ENCODE measurements at regions not wholly inside any gene's neighbourhood (a gene's known extent, or its start where the extent isn't known, plus 50 kb on each side); places are given as distances from the start of the nearest gene placed in this dataset.

DNA sequence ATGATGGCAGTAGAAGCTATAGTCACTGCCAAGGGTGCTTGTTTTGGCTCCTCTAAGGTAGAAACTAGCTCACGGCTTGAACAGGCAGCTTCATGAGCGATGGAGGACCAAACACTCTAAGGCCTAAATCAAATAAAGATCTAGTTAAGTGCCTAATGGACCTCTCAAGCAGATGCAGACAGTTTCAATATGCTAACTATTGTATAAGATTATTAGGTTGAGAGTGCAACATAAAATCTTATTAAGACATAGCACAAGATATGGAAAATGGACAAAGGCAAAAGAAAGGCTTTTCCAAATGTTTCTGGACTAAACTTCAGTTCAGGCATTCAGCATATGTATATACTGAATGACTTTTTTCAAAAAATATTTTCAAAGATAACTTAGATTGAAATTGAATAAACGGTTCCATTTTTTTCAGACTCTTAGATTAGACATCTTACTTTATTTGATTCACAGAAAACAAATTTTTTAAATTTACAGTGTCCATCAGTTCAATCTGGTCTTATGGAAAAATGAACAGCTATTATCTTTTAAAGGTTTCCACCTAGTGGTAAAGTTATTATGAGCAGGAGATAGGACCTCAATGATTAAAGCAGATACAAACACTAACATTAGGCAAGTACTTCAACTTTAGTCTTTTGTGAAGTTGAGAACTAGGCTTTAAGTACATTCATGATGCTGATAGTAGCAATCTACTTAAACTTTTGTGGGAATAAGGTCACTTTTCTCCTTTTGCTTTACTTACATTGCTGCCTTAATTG, 1167.7 kb downstream of the MAT2B start:
- peak; percentile 16 for DNase-seq

DNA sequence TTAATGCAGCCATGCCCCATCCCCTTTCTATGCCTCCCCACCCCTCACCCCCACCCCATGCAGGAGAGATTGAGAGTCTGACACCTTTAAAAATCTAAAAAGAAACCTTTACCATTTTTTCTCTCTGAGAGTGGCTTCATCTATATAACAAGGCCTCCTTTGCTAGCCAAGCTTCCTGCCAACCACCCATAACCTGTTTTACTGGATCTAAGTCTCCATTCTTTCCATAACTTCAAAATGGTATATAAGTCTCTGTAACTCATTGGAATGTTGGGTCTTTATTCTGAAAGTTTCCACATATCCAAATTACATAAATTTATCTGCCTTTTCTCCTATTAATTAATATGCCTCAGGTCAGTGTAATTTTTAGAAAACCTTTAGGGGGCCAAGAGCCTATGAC, 1174.0 kb downstream of the MAT2B start:
- DNase-seq, result no peak
- in situ Hi-C loops (cut with HindIII; ENCODE audit: low pct_ligation_motif_present, low pct_unique_long_range_greater_than_20kb, low sequenced_read_pairs), result no loop called here

More for the DNA sequence above, 1167.7 kb downstream of the MAT2B start:
- in situ Hi-C loops (cut with HindIII; ENCODE audit: low pct_ligation_motif_present, low pct_unique_long_range_greater_than_20kb, low sequenced_read_pairs), result no loop called here

DNA sequence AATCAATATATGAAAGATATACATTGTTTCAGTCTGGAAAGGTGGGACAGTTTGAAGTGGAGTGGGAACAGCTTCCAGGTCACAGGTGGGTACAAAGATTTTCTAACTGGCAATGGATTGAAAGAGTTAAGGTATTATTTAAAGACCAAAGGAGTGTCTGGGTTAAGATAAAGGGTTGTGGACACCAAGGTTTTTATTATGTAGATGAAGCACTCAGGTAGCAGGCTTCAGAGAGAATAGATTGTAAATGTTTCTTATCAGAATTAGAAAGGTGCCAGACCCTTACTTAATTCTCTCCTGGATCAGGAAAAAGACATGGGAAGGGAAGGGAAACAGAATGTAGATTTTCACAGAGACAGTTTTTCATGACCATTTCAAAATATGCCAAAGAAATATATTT, 1174.8 kb downstream of the MAT2B start:
- in situ Hi-C loops (cut with HindIII; ENCODE audit: low pct_ligation_motif_present, low pct_unique_long_range_greater_than_20kb, low sequenced_read_pairs), result no loop called here
- DNase-seq, result no peak

DNA sequence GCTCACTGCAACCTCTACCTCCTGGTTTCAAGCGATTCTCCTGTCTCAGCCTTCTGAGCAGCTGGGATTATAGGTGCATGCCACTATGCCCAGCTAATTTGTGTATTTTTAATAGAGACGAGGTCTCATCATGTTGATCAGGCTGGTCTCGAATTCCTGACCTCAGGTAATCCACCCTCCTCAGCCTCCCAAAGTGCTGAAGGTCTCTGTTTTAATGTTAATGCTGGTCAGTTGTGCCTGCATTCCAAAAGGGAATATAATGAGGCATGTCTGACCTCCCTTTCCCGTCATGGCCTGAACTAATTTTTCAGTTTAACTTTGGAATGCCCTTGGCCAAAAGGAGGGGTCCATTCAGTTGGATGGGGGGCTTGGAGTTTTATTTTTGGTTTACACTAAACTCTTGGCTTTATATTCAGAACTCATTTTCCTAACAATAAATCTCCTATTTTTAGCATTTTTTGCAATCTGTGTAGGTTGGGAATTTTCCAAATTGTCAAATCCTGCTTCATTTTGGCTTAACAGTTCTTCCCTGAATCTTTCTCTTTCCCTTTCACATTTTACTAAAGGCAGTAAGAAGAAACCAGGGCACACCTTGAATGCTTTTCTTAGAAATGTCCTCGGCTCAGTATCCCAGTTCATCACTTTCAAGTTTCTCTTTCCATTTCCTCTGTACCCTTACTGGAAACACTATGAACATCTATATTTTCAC, 1175.5 kb downstream of the MAT2B start:
- no peak for DNase-seq
- in situ Hi-C loops (cut with HindIII; ENCODE audit: low pct_ligation_motif_present, low pct_unique_long_range_greater_than_20kb, low sequenced_read_pairs), result no loop called here

DNA sequence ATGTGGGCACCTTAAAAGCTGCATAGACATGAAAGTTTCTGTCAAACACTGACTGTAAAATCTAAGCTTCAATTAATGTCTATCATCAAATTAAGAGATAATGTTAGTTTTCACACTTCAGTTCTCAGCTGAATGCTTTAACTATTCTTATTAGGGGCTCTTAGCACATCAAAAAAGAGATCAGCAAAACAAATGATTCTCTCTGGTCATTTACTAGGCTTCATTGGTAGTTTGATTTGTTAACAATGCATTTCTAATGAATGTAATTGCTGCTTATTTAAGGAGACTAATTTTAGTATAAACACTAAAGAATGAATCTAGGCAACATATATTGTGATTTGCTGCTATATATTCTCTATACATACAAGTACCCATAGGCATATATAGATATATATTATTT, 1182.0 kb downstream of the MAT2B start:
- in situ Hi-C loops (cut with HindIII; ENCODE audit: low pct_ligation_motif_present, low pct_unique_long_range_greater_than_20kb, low sequenced_read_pairs), result no loop called here
- no peak for DNase-seq

DNA sequence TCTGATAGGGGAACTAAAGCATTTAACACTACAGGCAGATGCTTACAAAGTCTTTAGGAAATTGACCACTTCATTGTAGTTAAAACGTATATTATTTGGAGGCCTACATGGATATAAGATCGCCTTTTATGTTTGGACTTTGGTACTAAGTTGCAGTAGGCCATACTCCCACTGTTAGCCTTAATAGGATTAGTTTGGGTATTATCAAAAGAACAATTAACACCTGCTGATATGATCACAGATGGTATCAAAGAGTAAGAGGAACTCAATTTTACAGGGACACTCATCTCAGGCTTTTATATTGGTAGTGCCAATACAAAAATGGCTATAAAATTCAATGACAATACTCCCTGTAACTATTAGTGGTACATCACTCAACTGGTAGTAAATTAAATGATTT, 1183.0 kb downstream of the MAT2B start:
- no peak for DNase-seq
- in situ Hi-C loops (cut with HindIII; ENCODE audit: low pct_ligation_motif_present, low pct_unique_long_range_greater_than_20kb, low sequenced_read_pairs), result no loop called here

DNA sequence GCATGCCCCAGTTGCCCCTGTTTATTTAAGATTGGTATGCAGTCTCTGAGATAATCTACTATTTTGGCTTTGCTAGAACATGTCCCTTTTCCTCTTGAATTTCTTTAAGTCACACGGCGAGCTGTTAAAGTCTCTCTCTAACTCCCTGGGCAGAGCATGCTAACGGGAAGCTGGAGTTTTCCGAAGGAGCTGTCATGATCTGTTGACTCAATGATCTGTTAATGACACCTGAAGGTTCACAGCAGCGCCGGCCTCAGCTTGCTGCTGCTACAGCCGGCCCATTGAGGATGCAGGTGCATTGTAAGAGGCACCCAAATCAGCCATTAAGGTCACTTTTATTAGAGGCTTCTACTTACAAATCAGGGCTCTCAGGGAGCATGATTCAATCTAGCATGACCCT, 1203.4 kb downstream of the MAT2B start:
- in situ Hi-C loops (cut with HindIII; ENCODE audit: low pct_ligation_motif_present, low pct_unique_long_range_greater_than_20kb, low sequenced_read_pairs), result no loop called here
- no peak for DNase-seq

DNA sequence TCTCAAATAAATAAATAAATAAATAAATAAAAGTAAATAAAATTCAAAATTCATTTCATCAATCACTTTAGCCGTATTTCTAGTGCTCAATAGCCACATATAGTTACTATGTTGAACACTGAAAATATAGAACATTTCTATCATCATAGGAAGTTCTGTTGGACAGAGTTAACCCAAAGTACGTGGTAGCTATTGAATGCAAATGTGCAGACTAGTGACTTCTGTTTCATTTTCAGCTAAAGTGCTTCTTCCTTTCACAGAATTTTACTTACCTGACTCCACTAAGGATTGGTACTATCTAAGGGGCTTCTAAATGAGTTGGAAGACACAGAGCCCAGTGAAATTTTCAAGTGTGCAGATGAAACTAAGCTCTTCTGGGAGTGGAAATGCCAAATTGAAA, 1208.3 kb downstream of the MAT2B start:
- in situ Hi-C loops (cut with HindIII; ENCODE audit: low pct_ligation_motif_present, low pct_unique_long_range_greater_than_20kb, low sequenced_read_pairs), result no loop called here
- DNase-seq, result no peak

DNA sequence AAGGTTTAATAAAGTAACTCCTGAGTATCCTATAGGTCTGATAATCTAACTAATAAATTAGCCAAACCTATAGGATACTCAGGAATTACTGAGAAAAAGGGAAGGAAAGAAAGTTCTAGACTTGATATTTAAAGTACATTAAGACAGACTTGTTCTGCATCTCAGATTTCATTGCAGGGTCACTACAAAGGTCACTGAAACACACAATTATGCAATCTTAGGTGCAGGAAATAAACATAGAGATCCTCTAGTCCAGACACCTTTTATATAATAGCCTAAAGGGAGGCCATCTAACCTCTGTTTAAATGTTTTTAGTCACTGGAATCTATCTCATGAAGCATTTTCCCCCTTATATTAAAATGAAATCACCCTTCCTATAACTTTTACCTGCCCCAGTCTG, 1215.7 kb downstream of the MAT2B start:
- in situ Hi-C loops (cut with HindIII; ENCODE audit: low pct_ligation_motif_present, low pct_unique_long_range_greater_than_20kb, low sequenced_read_pairs), result no loop called here
- DNase-seq, result no peak

DNA sequence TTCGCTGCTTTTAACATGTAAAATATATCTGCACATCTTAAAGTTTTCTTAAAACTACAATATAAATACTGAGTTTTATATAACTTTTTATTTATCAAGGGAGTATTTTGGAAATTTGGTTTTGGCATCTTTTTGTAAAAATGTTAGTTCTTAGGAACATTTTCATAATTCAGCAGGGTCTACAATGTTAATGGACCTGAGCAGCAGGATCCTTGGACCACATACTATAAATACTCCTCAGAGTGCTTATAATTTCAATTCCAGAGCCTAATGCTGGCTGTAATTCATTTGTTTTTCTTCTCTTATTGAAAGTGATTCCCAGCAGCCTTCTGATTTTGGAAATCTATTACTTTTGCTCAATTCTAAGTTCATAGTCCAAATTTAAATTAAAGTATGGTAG, 1216.2 kb downstream of the MAT2B start:
- in situ Hi-C loops (cut with HindIII; ENCODE audit: low pct_ligation_motif_present, low pct_unique_long_range_greater_than_20kb, low sequenced_read_pairs), result no loop called here
- no peak for DNase-seq

DNA sequence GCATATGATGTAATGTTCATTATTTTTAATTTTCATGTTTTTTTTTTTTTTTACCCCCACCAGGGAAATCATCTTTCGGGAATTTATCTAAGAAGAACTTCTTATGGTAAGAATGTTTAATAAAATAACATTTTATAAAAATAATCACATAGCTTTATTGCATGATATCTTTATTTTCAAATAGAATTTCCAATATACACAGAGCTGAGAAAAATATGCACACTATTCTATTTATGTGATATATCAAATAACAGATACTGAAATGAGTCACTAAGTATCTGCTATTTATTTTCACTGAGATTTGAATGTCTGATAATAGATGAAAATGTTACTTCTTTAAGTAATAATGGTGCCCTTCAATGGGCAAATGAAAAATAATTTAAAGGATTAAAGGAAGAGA, 1217.3 kb downstream of the MAT2B start:
- in situ Hi-C loops (cut with HindIII; ENCODE audit: low pct_ligation_motif_present, low pct_unique_long_range_greater_than_20kb, low sequenced_read_pairs), result no loop called here
- DNase-seq, result no peak

DNA sequence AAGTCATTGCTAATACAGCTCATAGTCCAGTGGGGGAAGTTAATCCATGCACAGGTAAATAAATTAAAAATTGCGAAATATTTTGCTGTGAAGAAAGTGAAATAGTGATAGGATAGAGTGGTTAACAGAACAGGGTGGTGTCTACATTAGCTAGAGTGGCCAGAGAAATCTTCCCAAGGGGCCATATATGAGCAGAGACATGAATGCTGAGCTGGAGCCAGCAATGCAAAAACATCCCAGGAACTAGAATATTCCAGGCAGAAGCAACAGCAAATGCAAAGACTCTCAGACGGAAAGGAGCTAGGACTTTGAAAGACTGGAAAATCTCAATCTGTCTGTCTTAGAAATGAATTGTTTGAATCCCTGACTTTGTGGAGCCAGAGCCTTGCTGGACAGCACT, 1221.6 kb downstream of the MAT2B start:
- DNase-seq, result no peak
- in situ Hi-C loops (cut with HindIII; ENCODE audit: low pct_ligation_motif_present, low pct_unique_long_range_greater_than_20kb, low sequenced_read_pairs), result no loop called here

DNA sequence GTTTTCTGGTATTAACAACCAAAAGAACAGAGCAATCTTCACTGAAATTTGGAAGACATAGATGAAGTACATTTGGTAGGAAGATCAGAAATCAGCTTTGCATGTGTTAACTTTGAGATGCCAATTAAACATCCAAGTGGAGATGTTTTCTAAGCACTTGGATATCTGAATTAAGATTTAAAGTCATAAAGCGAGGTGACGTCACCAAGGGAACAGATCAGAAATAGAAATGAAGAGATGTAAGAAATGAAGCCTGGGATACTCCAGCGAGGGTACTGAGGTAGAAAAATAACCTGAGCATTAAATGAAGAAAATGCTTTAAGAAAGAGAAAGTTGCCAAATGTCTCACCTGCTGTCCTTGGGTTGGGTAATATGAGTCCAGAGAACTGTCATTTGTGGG, 1223.3 kb downstream of the MAT2B start:
- DNase-seq, result no peak
- in situ Hi-C loops (cut with HindIII; ENCODE audit: low pct_ligation_motif_present, low pct_unique_long_range_greater_than_20kb, low sequenced_read_pairs), result no loop called here

DNA sequence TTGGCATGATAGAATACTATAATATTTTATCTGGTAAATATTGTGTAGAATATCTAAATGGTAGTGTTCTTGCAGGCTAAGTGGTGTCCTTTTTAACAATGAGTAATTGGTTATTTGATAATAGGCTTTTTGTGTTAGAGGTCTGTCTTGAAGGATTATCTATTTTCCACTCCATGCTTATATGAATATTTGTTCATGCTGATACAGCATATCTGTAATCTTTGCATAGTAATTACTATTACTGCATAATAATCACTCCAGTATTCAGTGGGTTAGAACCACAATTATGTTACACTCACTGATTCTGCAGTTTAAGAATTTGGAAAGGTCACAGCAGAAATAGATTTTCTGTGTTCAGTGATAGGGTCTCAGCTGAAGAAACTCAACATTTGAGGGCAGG, 1229.9 kb downstream of the MAT2B start:
- in situ Hi-C loops (cut with HindIII; ENCODE audit: low pct_ligation_motif_present, low pct_unique_long_range_greater_than_20kb, low sequenced_read_pairs), result no loop called here
- DNase-seq, result no peak

DNA sequence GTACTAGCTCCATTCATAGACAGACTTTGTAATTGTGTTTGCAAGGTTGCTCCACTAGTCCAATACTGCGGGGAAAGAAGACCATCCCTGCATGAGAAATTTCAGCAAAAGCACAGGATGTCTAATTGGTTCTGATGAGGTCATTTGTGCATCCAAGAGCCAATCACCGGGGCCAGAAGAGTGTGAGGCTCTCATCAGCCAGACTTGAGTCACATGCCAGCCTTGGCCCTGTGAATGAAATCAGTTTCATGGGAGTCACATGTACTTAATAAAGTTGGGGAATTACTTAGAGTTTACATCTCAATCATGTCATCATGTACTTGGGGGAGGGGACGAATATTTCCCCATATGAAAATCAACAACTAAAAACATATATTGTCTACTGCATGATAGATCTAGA, 1236.0 kb downstream of the MAT2B start:
- no peak for DNase-seq
- in situ Hi-C loops (cut with HindIII; ENCODE audit: low pct_ligation_motif_present, low pct_unique_long_range_greater_than_20kb, low sequenced_read_pairs), result no loop called here

DNA sequence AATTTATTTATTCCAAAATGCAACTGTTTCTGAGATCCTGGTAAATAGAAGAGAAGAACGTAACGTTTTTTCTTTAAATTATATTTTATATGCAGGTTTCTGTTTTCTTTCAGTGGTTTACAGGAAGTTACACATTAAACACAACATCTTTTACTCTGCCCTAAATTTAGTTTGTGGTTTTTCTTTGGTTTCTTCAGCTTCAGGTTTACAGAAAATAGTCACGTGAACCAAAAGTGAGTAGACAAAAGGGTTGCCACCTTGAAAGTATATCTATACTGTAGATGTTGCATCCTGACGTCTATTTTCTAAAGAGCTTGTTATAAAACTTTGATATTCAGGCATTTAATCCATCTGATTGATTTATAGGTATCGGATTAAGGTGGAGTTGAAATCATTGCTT, 1236.6 kb downstream of the MAT2B start:
- in situ Hi-C loops (cut with HindIII; ENCODE audit: low pct_ligation_motif_present, low pct_unique_long_range_greater_than_20kb, low sequenced_read_pairs), result no loop called here
- no peak for DNase-seq

DNA sequence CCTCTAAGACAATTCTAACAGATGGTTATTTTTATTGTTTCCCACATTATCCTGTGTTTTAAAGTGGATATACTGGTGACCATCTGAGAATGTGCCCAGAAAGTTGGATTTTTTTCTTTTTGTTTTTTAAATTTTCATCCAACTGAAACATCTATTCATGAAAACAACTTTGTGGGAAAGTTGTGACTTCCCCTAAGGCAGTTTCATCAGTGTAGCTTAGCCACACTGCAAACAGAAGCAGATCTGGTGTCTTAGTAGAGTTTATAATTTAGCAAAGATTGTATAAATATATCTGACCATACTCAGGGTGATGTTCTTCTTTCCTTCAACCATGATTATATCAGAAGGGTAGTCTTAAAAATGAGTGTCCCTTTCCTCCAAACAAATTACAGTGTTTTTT, 1241.3 kb downstream of the MAT2B start:
- no peak for DNase-seq
- in situ Hi-C loops (cut with HindIII; ENCODE audit: low pct_ligation_motif_present, low pct_unique_long_range_greater_than_20kb, low sequenced_read_pairs), result no loop called here

DNA sequence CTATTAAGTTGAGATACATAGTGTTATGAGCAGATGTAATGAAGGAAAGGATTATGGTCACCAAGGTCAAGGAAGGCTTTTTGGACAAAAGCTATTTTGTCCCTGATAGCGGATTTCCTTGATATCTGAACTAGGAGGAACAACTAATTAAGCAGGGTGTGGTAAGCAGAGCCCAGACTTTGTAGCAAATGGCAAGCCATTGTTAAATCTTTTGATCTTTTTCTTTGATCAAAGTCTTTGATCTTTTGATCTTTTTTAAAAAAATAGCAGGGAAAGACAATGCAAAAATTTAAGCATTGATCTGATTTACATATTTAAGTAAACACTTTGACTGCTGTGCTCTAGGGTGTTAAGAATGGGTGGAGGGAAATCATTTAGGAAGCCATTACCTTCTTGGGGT, 1242.0 kb downstream of the MAT2B start:
- no peak for DNase-seq
- in situ Hi-C loops (cut with HindIII; ENCODE audit: low pct_ligation_motif_present, low pct_unique_long_range_greater_than_20kb, low sequenced_read_pairs), result no loop called here

DNA sequence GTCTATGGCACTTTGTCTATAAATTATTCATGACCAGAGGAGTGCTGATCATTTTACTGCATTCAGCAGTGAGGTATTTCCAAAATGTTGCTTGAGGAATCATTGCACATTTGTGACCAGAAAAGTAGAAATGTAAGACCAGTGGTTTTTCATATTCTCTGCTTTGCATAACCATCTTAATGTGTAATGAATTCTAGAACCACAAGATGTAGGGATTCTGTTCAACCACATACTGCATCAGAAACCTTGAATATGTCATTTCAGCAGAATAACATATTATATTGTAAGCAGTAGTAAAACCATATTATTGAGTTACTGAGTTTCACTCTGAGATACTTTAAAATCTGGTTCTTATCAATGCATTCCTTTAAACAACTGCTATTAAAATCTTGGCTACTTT, 1243.4 kb downstream of the MAT2B start:
- DNase-seq, result no peak
- in situ Hi-C loops (cut with HindIII; ENCODE audit: low pct_ligation_motif_present, low pct_unique_long_range_greater_than_20kb, low sequenced_read_pairs), result no loop called here

DNA sequence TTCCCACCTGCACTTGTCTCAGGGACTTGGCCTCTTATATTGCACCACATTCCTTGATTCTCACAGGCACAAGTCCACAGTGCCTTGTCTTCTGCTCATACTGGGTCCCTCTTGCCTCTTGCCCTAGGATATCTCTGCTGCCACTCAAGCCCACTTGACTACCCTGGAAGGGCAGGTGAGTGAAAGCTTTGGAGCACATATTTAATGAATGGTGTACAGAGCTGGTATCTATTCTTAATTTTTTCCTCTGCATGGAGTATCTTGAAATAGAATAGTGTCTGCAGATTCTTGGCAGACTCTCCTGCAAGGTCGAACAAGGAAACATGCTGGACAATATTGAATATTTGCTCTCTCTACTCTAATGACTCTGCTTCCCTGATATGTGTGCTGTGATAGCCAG, 1248.0 kb downstream of the MAT2B start:
- DNase-seq, result no peak
- in situ Hi-C loops (cut with HindIII; ENCODE audit: low pct_ligation_motif_present, low pct_unique_long_range_greater_than_20kb, low sequenced_read_pairs), result no loop called here
